Loucy (cell line): ENCODE measurements at regions not wholly inside any gene's neighbourhood (a gene's known extent, or its start where the extent isn't known, plus 50 kb on each side); places are given as distances from the start of the nearest gene placed in this dataset.

Experiments
- H2AFZ ChIP-seq: fragments of 200-600 bp; sonication (generic); 2 replicates; pipeline ENCODE4 v1.6.0; 2016; ENCODE audit warnings: antibody characterized with exemption, mild to moderate bottlenecking, low read length, moderate library complexity
- H3F3A ChIP-seq: fragments of 200-600 bp; 2 replicates; pipeline ENCODE4 v1.6.0; 2016; ENCODE audit warnings: antibody characterized with exemption, low read depth, mild to moderate bottlenecking
- H3K27me3 ChIP-seq: fragments of 200-600 bp; sonication (generic); 2 replicates; pipeline ENCODE4 v1.6.1; 2014; ENCODE audit warnings: low read length, mild to moderate bottlenecking; ENCODE audit not compliant: insufficient read depth, poor library complexity, severe bottlenecking
- H3K36me3 ChIP-seq: fragments of 200-600 bp; sonication (generic); 2 replicates; pipeline ENCODE4 v1.6.1; 2016; ENCODE audit warnings: low read length; ENCODE audit not compliant: insufficient read depth
- H3K4me1 ChIP-seq: fragments of 200-600 bp; sonication (generic); 2 replicates; pipeline ENCODE4 v1.5.1; 2014; ENCODE audit warnings: low read length, mild to moderate bottlenecking; ENCODE audit not compliant: insufficient read depth, poor library complexity, severe bottlenecking
- H3K4me2 ChIP-seq: fragments of 200-600 bp; sonication (generic); 2 replicates; pipeline ENCODE4 v1.6.0; 2014; ENCODE audit warnings: antibody characterized with exemption, low read length, low read depth, mild to moderate bottlenecking; ENCODE audit not compliant: poor library complexity, severe bottlenecking
- H3K4me3 ChIP-seq: fragments of 200-600 bp; sonication (generic); 2 replicates; pipeline ENCODE4 v1.5.1; 2014; ENCODE audit warnings: low read length, mild to moderate bottlenecking, mixed read lengths; ENCODE audit not compliant: poor library complexity, severe bottlenecking
- H3K79me2 ChIP-seq: fragments of 200-600 bp; sonication (generic); 2 replicates; pipeline ENCODE4 v1.6.1; 2014; ENCODE audit warnings: low read length; ENCODE audit not compliant: insufficient read depth
- H3K9ac ChIP-seq: fragments of 200-600 bp; sonication (generic); 2 replicates; pipeline ENCODE4 v1.6.0; 2014; ENCODE audit warnings: mild to moderate bottlenecking, low read depth, low read length, moderate library complexity; ENCODE audit not compliant: poor library complexity, severe bottlenecking
- H3K9me2 ChIP-seq: fragments of 200-600 bp; sonication (generic); replicated peaks from 2 replicates; pipeline ENCODE4 v1.6.1; 2016; ENCODE audit warnings: low read depth, low read length, mixed read lengths
- H3K9me3 ChIP-seq: fragments of 200-600 bp; sonication (generic); 2 replicates; pipeline ENCODE4 v1.6.1; 2014; ENCODE audit warnings: mild to moderate bottlenecking, antibody characterized with exemption, low read length, low read depth; ENCODE audit not compliant: insufficient read depth
- H4K20me1 ChIP-seq: fragments of 200-600 bp; sonication (generic); 2 replicates; pipeline ENCODE4 v1.6.0; 2014; ENCODE audit warnings: antibody characterized with exemption, low read length, mild to moderate bottlenecking; ENCODE audit not compliant: insufficient read depth, poor library complexity, severe bottlenecking
- EZH2phosphoT487 ChIP-seq: fragments of 200-600 bp; IDR thresholded peaks from 2 replicates; pipeline ENCODE4 v1.6.1; 2018; ENCODE audit warnings: antibody characterized with exemption, mild to moderate bottlenecking, moderate library complexity, borderline replicate concordance
- TF ChIP-seq, protein P1 (sequence below): fragments of 200-600 bp; sonication (generic); conservative IDR thresholded peaks from 2 replicates; pipeline ENCODE4 v1.5.1; 2014; ENCODE audit warnings: mild to moderate bottlenecking, antibody characterized with exemption, low read length

DNA sequence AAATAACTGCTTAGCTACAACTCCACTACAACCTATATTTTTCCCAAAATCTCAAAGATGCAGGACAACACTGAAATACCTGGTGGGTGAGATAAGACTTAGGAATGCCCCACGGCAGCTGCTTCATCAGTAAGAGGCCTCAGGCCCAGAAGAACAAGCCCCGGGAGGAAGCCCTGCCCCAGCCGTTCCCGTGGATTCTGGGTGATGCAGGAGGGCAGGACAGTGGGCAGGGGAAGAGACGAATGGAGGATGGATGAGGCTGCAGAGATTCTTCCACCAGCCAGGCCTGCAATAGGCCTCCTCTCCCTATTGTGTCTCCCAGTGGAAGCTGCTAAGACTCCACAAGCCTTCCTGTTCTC is 197.9 kb upstream of the HDAC4 start:
- H3K9me2 ChIP-seq = no peaks in the 10 kb centered on the region
- no peaks in the 10 kb centered on the region for H4K20me1 ChIP-seq
- H3K9ac ChIP-seq = no peak overlapping the region
- no peaks in the 10 kb centered on the region for H3K4me1 ChIP-seq
- no peaks in the 10 kb centered on the region for H3K79me2 ChIP-seq
- no peak overlapping the region for H2AFZ ChIP-seq
- no peaks in the 10 kb centered on the region for H3K27me3 ChIP-seq
- TF ChIP-seq, protein P1, sequence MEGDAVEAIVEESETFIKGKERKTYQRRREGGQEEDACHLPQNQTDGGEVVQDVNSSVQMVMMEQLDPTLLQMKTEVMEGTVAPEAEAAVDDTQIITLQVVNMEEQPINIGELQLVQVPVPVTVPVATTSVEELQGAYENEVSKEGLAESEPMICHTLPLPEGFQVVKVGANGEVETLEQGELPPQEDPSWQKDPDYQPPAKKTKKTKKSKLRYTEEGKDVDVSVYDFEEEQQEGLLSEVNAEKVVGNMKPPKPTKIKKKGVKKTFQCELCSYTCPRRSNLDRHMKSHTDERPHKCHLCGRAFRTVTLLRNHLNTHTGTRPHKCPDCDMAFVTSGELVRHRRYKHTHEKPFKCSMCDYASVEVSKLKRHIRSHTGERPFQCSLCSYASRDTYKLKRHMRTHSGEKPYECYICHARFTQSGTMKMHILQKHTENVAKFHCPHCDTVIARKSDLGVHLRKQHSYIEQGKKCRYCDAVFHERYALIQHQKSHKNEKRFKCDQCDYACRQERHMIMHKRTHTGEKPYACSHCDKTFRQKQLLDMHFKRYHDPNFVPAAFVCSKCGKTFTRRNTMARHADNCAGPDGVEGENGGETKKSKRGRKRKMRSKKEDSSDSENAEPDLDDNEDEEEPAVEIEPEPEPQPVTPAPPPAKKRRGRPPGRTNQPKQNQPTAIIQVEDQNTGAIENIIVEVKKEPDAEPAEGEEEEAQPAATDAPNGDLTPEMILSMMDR = no peak
- TF ChIP-seq EZH2phosphoT487 = no peak
- H3K4me2 ChIP-seq = no peak overlapping the region
- H3K36me3 ChIP-seq = no peaks in the 10 kb centered on the region
- H3K4me3 ChIP-seq = no peak overlapping the region
- no peaks in the 10 kb centered on the region for H3F3A ChIP-seq
- peaks cover 13% of the 10 kb centered on the region; the same call in 1 of the 2 replicates for H3K9me3 ChIP-seq

DNA sequence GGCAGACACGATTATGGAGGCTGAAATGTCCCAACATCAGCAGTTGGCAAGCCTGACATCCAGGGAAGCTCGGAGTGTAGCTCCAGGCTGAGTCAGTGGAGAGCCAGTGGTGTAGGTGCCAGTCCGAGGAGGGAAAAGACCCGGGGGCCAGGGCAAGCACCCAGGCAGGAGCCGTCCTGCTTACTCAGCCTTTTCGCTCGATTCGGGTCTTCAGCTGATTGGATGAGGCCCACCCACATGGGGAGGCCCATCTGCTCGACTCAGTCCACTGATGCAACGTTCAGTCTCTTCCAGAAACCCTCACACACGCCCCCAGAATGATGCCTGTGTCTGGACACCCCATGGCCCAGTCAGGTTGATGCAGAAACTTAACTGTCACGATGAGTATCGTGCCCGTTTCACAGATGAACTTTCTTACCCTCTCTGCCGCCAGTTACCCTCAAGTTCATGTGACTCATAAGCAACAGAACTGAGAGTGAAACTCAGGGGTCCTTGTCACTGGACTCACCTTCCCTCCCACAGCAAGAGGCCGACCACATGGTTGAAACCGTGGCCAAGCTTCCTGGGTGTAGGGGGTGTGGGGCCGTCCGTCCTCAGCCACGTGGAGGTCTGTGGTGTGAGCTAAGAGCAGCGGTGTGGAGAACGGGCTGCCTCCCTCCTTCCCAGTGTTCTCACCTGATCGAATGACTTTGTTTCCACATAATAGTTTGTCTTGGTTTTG is 197.4 kb upstream of the HDAC4 start:
- Histone ChIP-seq H3K4me2 (no peak overlapping the region), H4K20me1 (no peaks in the 10 kb centered on the region), H3K79me2 (no peaks in the 10 kb centered on the region), H3K9me2 (no peaks in the 10 kb centered on the region), H3K4me3 (no peak overlapping the region), H2AFZ (no peak overlapping the region), H3K27me3 (no peaks in the 10 kb centered on the region), H3K9ac (no peak overlapping the region), H3K4me1 (no peaks in the 10 kb centered on the region), H3K36me3 (no peaks in the 10 kb centered on the region), H3F3A (no peaks in the 10 kb centered on the region), H3K9me3 (peaks cover 13% of the 10 kb centered on the region; the same call in 1 of the 2 replicates)
- TF ChIP-seq, protein P1 = no peak
- no peak for TF ChIP-seq EZH2phosphoT487

DNA sequence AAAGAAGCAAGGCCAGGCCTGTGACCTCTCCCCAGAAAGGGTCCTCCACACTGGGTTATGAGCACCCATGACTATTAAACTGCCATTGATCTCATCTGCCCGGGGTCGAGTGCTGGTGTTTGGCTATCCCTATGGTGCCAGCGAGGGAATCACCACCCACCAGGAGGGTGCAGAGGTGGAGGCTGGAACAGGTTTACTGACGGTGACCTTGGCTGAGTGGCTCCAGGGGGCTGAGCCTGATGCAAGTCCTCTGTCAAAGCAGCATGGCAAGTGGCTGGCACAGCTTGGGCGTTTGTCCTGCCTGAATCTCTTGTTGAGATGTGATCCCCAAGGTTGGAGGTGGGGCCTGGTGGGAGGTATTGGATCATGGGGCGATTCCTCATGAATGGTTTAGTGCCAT is 196.4 kb upstream of the HDAC4 start:
- H3K9me3 ChIP-seq = peaks cover 10% of the 10 kb centered on the region; the same call in 1 of the 2 replicates

More for the DNA sequence above, 196.4 kb upstream of the HDAC4 start:
- Histone ChIP-seq H4K20me1 (no peaks in the 10 kb centered on the region), H2AFZ (no peak overlapping the region), H3F3A (no peaks in the 10 kb centered on the region), H3K36me3 (no peaks in the 10 kb centered on the region), H3K4me3 (no peak overlapping the region), H3K4me1 (no peaks in the 10 kb centered on the region), H3K27me3 (no peaks in the 10 kb centered on the region), H3K4me2 (no peak overlapping the region), H3K9me2 (no peaks in the 10 kb centered on the region), H3K9ac (no peak overlapping the region), H3K79me2 (no peaks in the 10 kb centered on the region)
- no peak for TF ChIP-seq EZH2phosphoT487
- TF ChIP-seq, protein P1 = no peak
